PC-3 (cell line): ENCODE measurements at regions not wholly inside any gene's neighbourhood (a gene's known extent, or its start where the extent isn't known, plus 50 kb on each side); places are given as distances from the start of the nearest gene placed in this dataset.

ENCODE experiments used
- ATAC-seq: fragments of 200-7000 bp; cut with Tn5 transposase; 2 replicates; pipeline ENCODE4 v1.9.1; 2020; ENCODE audit warnings: mild to moderate bottlenecking, moderate library complexity
- BruUV-seq: library from RNA; stranded (reverse); fragments of 400-500 nt; replicated peaks from 2 replicates; lab custom pipeline; 2021; lab: Mats Ljungman, UMichigan
- CTCF ChIA-PET: fragments of 300-600 bp; sonication (Branson Sonifier 250); formaldehyde crosslinking; loops from one replicate; lab custom pipeline; 2022; ENCODE audit warnings: antibody characterized with exemption; lab: Charles Lee
- POLR2A ChIA-PET: fragments of 300-600 bp; sonication (Branson Sonifier 250); formaldehyde crosslinking; loops from one replicate; lab custom pipeline; 2022; ENCODE audit warnings: antibody characterized with exemption; ENCODE audit not compliant: unreplicated experiment; lab: Charles Lee
- DNase-seq: peaks from one replicate; pipeline ENCODE4 v3.0.0-alpha.2; 2015
- H2AFZ ChIP-seq: fragments of 300-600 bp; sonication (generic); 2 replicates; pipeline ENCODE4 v1.6.0; 2016; ENCODE audit warnings: antibody characterized with exemption, low read length
- H3F3A ChIP-seq: fragments of 300-600 bp; sonication (generic); one replicate; pipeline ENCODE4 v1.6.0; 2017; ENCODE audit warnings: antibody characterized with exemption, low read length, control low read depth, mild to moderate bottlenecking; ENCODE audit not compliant: unreplicated experiment
- H3K27ac ChIP-seq: fragments of 300-600 bp; sonication (generic); 2 replicates; pipeline ENCODE4 v1.5.1; 2016; ENCODE audit warnings: mild to moderate bottlenecking, low read length
- H3K27me3 ChIP-seq: fragments of 300-600 bp; sonication (generic); 2 replicates; pipeline ENCODE4 v1.6.1; 2016; ENCODE audit warnings: low read length, mixed read lengths
- H3K36me3 ChIP-seq: fragments of 300-600 bp; sonication (generic); 2 replicates; pipeline ENCODE4 v1.6.1; 2016; ENCODE audit warnings: low read depth, mixed run types, low read length, mixed read lengths
- H3K4me1 ChIP-seq: fragments of 300-600 bp; sonication (generic); 2 replicates; pipeline ENCODE4 v1.5.1; 2016; ENCODE audit warnings: low read length; ENCODE audit not compliant: insufficient read depth
- H3K4me2 ChIP-seq: fragments of 300-600 bp; sonication (generic); 2 replicates; pipeline ENCODE4 v1.6.0; 2016; ENCODE audit warnings: low read length
- H3K4me3 ChIP-seq: fragments of 300-600 bp; sonication (generic); 2 replicates; pipeline ENCODE4 v1.5.1; 2016; ENCODE audit warnings: mild to moderate bottlenecking, low read length, mixed read lengths
- H3K79me2 ChIP-seq: fragments of 300-600 bp; sonication (generic); 2 replicates; pipeline ENCODE4 v1.6.1; 2017; ENCODE audit warnings: low read length, mixed read lengths
- H3K9ac ChIP-seq: fragments of 300-600 bp; sonication (generic); 2 replicates; pipeline ENCODE4 v1.6.0; 2016; ENCODE audit warnings: mild to moderate bottlenecking, low read length
- H3K9me2 ChIP-seq: fragments of 300-600 bp; sonication (generic); replicated peaks from 2 replicates; pipeline ENCODE4 v1.6.1; 2016; ENCODE audit warnings: mixed run types, low read length, mixed read lengths
- H3K9me3 ChIP-seq: fragments of 300-600 bp; sonication (generic); 2 replicates; pipeline ENCODE4 v1.6.1; 2016; ENCODE audit warnings: low read length, mixed read lengths
- H4K20me1 ChIP-seq: fragments of 300-600 bp; sonication (generic); 2 replicates; pipeline ENCODE4 v1.6.1; 2016; ENCODE audit warnings: low read length, mixed read lengths
- EZH2 ChIP-seq: fragments of 300-600 bp; sonication (generic); IDR thresholded peaks from one replicate; pipeline ENCODE4 v1.6.1; 2017; ENCODE audit warnings: antibody characterized with exemption, mild to moderate bottlenecking, low read length; ENCODE audit not compliant: unreplicated experiment
- EZH2phosphoT487 ChIP-seq: fragments of 300-600 bp; sonication (generic); IDR thresholded peaks from 2 replicates; pipeline ENCODE4 v1.6.1; 2018; ENCODE audit warnings: mild to moderate bottlenecking, antibody characterized with exemption, low read length, borderline replicate concordance
- intact Hi-C: fragments of 100-400 bp; cut with micrococcal nuclease; formaldehyde crosslinking; loops from 2 replicates; pipeline ENCODE4 v1.9.0; 2023
- TF ChIP-seq, protein P1 (sequence below): fragments of 300-600 bp; sonication (generic); conservative IDR thresholded peaks from 2 replicates; pipeline ENCODE4 v1.5.1; 2017; ENCODE audit warnings: antibody characterized with exemption, low read depth, mild to moderate bottlenecking, low read length

GRCh38 chr2:234368861-234369261 lies 128.0 kb downstream of the ARL4C start:
- no TSS peak for BruUV-seq
- Histone ChIP-seq H3K4me3 (no peak overlapping the region), H2AFZ (no peak overlapping the region), H3K27me3 (no peaks in the 10 kb centered on the region), H3F3A (peaks cover 6% of the 10 kb centered on the region), H3K9ac (no peak overlapping the region), H3K4me2 (peak overlapping the region; percentile 33; the same call in 1 of the 2 replicates), H4K20me1 (no peaks in the 10 kb centered on the region), H3K9me2 (no peaks in the 10 kb centered on the region), H3K36me3 (no peaks in the 10 kb centered on the region), H3K27ac (peak overlapping the region; percentile 82), H3K4me1 (peaks cover 52% of the 10 kb centered on the region), H3K9me3 (no peaks in the 10 kb centered on the region), H3K79me2 (no peaks in the 10 kb centered on the region)
- TF ChIP-seq EZH2phosphoT487 (no peak), EZH2 (no peak)
- TF ChIP-seq, protein P1, sequence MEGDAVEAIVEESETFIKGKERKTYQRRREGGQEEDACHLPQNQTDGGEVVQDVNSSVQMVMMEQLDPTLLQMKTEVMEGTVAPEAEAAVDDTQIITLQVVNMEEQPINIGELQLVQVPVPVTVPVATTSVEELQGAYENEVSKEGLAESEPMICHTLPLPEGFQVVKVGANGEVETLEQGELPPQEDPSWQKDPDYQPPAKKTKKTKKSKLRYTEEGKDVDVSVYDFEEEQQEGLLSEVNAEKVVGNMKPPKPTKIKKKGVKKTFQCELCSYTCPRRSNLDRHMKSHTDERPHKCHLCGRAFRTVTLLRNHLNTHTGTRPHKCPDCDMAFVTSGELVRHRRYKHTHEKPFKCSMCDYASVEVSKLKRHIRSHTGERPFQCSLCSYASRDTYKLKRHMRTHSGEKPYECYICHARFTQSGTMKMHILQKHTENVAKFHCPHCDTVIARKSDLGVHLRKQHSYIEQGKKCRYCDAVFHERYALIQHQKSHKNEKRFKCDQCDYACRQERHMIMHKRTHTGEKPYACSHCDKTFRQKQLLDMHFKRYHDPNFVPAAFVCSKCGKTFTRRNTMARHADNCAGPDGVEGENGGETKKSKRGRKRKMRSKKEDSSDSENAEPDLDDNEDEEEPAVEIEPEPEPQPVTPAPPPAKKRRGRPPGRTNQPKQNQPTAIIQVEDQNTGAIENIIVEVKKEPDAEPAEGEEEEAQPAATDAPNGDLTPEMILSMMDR: no peak
- POLR2A ChIA-PET: interaction anchor here (0.5 to 0.9 kb wide), 4 partner anchors 36 to 86 kb away, joined by 3 to 5 read pairs (median 4); no protein-coding TSS in a partner anchor
- DNase-seq: peak; percentile 85
- CTCF ChIA-PET: interaction anchor here (0.5 to 0.9 kb wide), 5 partner anchors 9 to 218 kb away, joined by 3 to 5 read pairs (median 3); no protein-coding TSS in a partner anchor
- ATAC-seq: peak; percentile 98
- intact Hi-C loops: loop anchor here (2.0 kb wide), 2 partner anchors 54 to 232 kb away; no protein-coding TSS in a partner anchor

DNA sequence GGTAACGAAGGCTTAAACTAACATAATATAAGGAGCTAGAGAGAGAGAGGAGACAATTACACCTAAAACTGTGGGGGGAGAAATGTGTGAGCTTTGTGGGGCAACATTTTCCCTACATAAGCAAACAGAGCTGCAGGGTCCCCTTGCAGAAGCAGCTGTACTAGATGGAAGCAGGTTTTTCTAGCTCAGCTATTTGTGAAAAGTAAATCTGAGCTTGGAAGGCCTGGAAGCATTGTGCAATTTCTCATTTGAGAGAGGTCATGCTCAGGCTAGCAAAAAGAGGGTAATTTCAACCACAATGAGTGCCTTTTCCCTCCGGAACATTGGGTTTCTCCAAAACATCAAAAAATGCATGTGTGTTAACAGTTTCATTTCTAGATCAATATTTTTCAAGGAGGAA lies 130.0 kb downstream of the ARL4C start:
- ChIA-PET CTCF (no interaction called here), POLR2A (no interaction called here)
- no peaks in the 10 kb centered on the region for H3K79me2 ChIP-seq
- no peaks in the 10 kb centered on the region for H3K36me3 ChIP-seq
- no peaks in the 10 kb centered on the region for H4K20me1 ChIP-seq
- peaks cover 62% of the 10 kb centered on the region for H3K4me1 ChIP-seq
- peaks cover 6% of the 10 kb centered on the region for H3F3A ChIP-seq
- intact Hi-C loops: no loop called here
- H3K27ac ChIP-seq: peak overlapping the region; percentile 26
- DNase-seq (peak; percentile 55), ATAC-seq (no peak)
- H3K4me3 ChIP-seq: no peak overlapping the region
- H3K9me3 ChIP-seq: no peaks in the 10 kb centered on the region
- TF ChIP-seq EZH2 (no peak), EZH2phosphoT487 (no peak)
- TF ChIP-seq, protein P1: no peak
- no peaks in the 10 kb centered on the region for H3K27me3 ChIP-seq
- peak overlapping the region; percentile 42 for H3K4me2 ChIP-seq
- no peaks in the 10 kb centered on the region for H3K9me2 ChIP-seq
- H2AFZ ChIP-seq: peak overlapping the region; percentile 40
- no TSS peak for BruUV-seq
- no peak overlapping the region for H3K9ac ChIP-seq

- POLR2A ChIA-PET: no interaction called here
- no peaks in the 10 kb centered on the region for H3K27me3 ChIP-seq
- no peaks in the 10 kb centered on the region for H3K36me3 ChIP-seq
- no peak overlapping the region for H3K9ac ChIP-seq
- DNase-seq (no peak), ATAC-seq (no peak)
- H3K9me2 ChIP-seq: no peaks in the 10 kb centered on the region
- H4K20me1 ChIP-seq: no peaks in the 10 kb centered on the region
- no peaks in the 10 kb centered on the region for H3K79me2 ChIP-seq
- CTCF ChIA-PET: no interaction called here
- intact Hi-C loops: loop anchor here (5.0 kb wide), 2 partner anchors 57 to 387 kb away; no protein-coding TSS in a partner anchor
- no peak overlapping the region for H3K27ac ChIP-seq
- no TSS peak for BruUV-seq
- peaks cover 6% of the 10 kb centered on the region for H3F3A ChIP-seq
- no peak overlapping the region for H3K4me2 ChIP-seq
- no peak overlapping the region for H3K4me3 ChIP-seq
- no peaks in the 10 kb centered on the region for H3K9me3 ChIP-seq
- no peak overlapping the region for H2AFZ ChIP-seq
- H3K4me1 ChIP-seq: peaks cover 71% of the 10 kb centered on the region
- TF ChIP-seq EZH2phosphoT487 (no peak), EZH2 (no peak)
- TF ChIP-seq, protein P1: no peak
Measured at GRCh38 chr2:234364661-234365060, 132.2 kb downstream of the ARL4C start.
